HEK293 (cell line): ENCODE measurements at regions not wholly inside any gene's neighbourhood (a gene's known extent, or its start where the extent isn't known, plus 50 kb on each side); places are given as distances from the start of the nearest gene placed in this dataset.

Source experiments
- OSR2 ChIP-seq: fragments of 450-650 bp; formaldehyde crosslinking; IDR thresholded peaks from 2 replicates; pipeline ENCODE4 v1.5.1; 2016; ENCODE audit warnings: missing biosample characterization, missing genetic modification characterization
- PRDM1 ChIP-seq: fragments of 450-650 bp; formaldehyde crosslinking; IDR thresholded peaks from 2 replicates; pipeline ENCODE4; 2016; ENCODE audit warnings: missing biosample characterization, missing genetic modification characterization
- RBAK ChIP-seq: fragments of 450-650 bp; formaldehyde crosslinking; IDR thresholded peaks from 2 replicates; pipeline ENCODE4 v1.5.1; 2016; ENCODE audit warnings: missing biosample characterization, missing genetic modification characterization
- SETDB1 ChIP-seq: IDR thresholded peaks from one replicate; pipeline ENCODE4 v1.6.1; 2017; ENCODE audit warnings: mild to moderate bottlenecking, low read length, moderate library complexity, mixed read lengths; ENCODE audit not compliant: insufficient read length
- ZNF146 ChIP-seq: fragments of 450-650 bp; formaldehyde crosslinking; IDR thresholded peaks from 2 replicates; pipeline ENCODE4 v1.5.1; 2016; ENCODE audit warnings: missing biosample characterization, missing genetic modification characterization
- ZNF155 ChIP-seq: fragments of 450-650 bp; formaldehyde crosslinking; IDR thresholded peaks from 2 replicates; pipeline ENCODE4 v1.5.1; 2016; ENCODE audit warnings: missing biosample characterization, missing genetic modification characterization
- ZNF214 ChIP-seq: fragments of 450-650 bp; formaldehyde crosslinking; IDR thresholded peaks from 2 replicates; pipeline ENCODE4 v1.5.1; 2017; ENCODE audit warnings: missing biosample characterization, mild to moderate bottlenecking, missing genetic modification characterization, borderline replicate concordance
- ZNF341 ChIP-seq: fragments of 450-650 bp; formaldehyde crosslinking; IDR thresholded peaks from 2 replicates; pipeline ENCODE4; 2016; ENCODE audit warnings: low read depth, missing biosample characterization, missing genetic modification characterization
- TF ChIP-seq, protein P1 (sequence below): fragments of 450-650 bp; formaldehyde crosslinking; IDR thresholded peaks from 2 replicates; pipeline ENCODE4 v1.5.1; 2016; ENCODE audit warnings: missing biosample characterization, missing genetic modification characterization
- TF ChIP-seq, protein P2 (sequence below): fragments of 450-650 bp; formaldehyde crosslinking; IDR thresholded peaks from 2 replicates; pipeline ENCODE4 v1.5.1; 2016; ENCODE audit warnings: missing biosample characterization, missing genetic modification characterization
- TF ChIP-seq, protein P3 (sequence below): fragments of 450-650 bp; formaldehyde crosslinking; IDR thresholded peaks from 2 replicates; pipeline ENCODE4 v1.5.1; 2017; ENCODE audit warnings: missing biosample characterization, missing genetic modification characterization
- TF ChIP-seq, protein P4 (sequence below): fragments of 450-650 bp; formaldehyde crosslinking; IDR thresholded peaks from 2 replicates; pipeline ENCODE4 v1.5.1; 2016; ENCODE audit warnings: missing biosample characterization, missing genetic modification characterization
- TF ChIP-seq, protein P5 (sequence below): fragments of 450-650 bp; formaldehyde crosslinking; IDR thresholded peaks from 2 replicates; pipeline ENCODE4 v1.5.1; 2016; ENCODE audit warnings: missing biosample characterization, missing genetic modification characterization, low read depth
- TF ChIP-seq, protein P6 (sequence below): fragments of 450-650 bp; formaldehyde crosslinking; IDR thresholded peaks from 2 replicates; pipeline ENCODE4 v1.5.1; 2016; ENCODE audit warnings: missing biosample characterization, missing genetic modification characterization, low read depth

DNA sequence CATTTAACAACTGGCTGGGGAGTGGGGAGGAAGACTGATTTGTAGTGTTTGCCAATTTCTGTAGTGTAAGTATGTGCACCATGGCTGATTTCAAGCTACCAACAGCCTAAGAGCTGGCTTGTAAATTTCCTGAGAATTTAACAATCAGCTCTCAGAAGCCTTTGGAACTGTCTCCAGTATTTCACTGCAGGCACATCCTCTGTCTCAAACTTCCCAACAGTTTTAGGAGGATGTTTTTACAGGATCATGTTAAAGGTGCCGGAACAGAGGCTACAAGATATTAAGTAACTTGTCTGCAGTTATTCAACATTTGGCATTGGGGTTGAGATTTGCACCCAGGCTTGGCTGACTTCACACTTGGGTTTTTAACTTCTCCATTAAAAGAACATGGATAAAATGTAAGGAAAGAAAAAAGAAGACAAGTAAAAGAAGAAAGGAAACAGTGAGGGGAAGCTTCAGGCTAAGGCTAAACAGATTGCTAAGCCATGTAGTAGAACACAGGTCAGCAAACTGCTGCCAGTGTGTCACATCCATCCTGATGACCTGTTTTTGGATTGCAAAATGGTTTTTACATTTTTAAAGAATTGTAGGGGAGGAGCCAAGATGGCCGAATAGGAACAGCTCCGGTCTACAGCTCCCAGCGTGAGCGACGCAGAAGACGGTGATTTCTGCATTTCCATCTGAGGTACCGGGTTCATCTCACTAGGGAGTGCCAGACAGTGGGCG, 204.8 kb upstream of the SESN3 start:
- TF ChIP-seq ZNF146 (tag by site-specific recombination) = no peak
- TF ChIP-seq ZNF214 (tag by site-specific recombination) = no peak
- no peak for TF ChIP-seq PRDM1 (tag by site-specific recombination)
- TF ChIP-seq, protein P1, sequence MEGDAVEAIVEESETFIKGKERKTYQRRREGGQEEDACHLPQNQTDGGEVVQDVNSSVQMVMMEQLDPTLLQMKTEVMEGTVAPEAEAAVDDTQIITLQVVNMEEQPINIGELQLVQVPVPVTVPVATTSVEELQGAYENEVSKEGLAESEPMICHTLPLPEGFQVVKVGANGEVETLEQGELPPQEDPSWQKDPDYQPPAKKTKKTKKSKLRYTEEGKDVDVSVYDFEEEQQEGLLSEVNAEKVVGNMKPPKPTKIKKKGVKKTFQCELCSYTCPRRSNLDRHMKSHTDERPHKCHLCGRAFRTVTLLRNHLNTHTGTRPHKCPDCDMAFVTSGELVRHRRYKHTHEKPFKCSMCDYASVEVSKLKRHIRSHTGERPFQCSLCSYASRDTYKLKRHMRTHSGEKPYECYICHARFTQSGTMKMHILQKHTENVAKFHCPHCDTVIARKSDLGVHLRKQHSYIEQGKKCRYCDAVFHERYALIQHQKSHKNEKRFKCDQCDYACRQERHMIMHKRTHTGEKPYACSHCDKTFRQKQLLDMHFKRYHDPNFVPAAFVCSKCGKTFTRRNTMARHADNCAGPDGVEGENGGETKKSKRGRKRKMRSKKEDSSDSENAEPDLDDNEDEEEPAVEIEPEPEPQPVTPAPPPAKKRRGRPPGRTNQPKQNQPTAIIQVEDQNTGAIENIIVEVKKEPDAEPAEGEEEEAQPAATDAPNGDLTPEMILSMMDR (tag by site-specific recombination) = no peak
- TF ChIP-seq, protein P2, sequence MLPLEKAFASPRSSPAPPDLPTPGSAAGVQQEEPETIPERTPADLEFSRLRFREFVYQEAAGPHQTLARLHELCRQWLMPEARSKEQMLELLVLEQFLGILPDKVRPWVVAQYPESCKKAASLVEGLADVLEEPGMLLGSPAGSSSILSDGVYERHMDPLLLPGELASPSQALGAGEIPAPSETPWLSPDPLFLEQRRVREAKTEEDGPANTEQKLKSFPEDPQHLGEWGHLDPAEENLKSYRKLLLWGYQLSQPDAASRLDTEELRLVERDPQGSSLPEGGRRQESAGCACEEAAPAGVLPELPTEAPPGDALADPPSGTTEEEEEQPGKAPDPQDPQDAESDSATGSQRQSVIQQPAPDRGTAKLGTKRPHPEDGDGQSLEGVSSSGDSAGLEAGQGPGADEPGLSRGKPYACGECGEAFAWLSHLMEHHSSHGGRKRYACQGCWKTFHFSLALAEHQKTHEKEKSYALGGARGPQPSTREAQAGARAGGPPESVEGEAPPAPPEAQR (tag by site-specific recombination) = no peak
- TF ChIP-seq RBAK (tag by site-specific recombination) = no peak
- TF ChIP-seq, protein P3, sequence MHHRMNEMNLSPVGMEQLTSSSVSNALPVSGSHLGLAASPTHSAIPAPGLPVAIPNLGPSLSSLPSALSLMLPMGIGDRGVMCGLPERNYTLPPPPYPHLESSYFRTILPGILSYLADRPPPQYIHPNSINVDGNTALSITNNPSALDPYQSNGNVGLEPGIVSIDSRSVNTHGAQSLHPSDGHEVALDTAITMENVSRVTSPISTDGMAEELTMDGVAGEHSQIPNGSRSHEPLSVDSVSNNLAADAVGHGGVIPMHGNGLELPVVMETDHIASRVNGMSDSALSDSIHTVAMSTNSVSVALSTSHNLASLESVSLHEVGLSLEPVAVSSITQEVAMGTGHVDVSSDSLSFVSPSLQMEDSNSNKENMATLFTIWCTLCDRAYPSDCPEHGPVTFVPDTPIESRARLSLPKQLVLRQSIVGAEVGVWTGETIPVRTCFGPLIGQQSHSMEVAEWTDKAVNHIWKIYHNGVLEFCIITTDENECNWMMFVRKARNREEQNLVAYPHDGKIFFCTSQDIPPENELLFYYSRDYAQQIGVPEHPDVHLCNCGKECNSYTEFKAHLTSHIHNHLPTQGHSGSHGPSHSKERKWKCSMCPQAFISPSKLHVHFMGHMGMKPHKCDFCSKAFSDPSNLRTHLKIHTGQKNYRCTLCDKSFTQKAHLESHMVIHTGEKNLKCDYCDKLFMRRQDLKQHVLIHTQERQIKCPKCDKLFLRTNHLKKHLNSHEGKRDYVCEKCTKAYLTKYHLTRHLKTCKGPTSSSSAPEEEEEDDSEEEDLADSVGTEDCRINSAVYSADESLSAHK (tag by site-specific recombination) = no peak
- TF ChIP-seq, protein P4, sequence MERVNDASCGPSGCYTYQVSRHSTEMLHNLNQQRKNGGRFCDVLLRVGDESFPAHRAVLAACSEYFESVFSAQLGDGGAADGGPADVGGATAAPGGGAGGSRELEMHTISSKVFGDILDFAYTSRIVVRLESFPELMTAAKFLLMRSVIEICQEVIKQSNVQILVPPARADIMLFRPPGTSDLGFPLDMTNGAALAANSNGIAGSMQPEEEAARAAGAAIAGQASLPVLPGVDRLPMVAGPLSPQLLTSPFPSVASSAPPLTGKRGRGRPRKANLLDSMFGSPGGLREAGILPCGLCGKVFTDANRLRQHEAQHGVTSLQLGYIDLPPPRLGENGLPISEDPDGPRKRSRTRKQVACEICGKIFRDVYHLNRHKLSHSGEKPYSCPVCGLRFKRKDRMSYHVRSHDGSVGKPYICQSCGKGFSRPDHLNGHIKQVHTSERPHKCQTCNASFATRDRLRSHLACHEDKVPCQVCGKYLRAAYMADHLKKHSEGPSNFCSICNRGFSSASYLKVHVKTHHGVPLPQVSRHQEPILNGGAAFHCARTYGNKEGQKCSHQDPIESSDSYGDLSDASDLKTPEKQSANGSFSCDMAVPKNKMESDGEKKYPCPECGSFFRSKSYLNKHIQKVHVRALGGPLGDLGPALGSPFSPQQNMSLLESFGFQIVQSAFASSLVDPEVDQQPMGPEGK (tag by site-specific recombination) = no peak
- TF ChIP-seq, protein P5, sequence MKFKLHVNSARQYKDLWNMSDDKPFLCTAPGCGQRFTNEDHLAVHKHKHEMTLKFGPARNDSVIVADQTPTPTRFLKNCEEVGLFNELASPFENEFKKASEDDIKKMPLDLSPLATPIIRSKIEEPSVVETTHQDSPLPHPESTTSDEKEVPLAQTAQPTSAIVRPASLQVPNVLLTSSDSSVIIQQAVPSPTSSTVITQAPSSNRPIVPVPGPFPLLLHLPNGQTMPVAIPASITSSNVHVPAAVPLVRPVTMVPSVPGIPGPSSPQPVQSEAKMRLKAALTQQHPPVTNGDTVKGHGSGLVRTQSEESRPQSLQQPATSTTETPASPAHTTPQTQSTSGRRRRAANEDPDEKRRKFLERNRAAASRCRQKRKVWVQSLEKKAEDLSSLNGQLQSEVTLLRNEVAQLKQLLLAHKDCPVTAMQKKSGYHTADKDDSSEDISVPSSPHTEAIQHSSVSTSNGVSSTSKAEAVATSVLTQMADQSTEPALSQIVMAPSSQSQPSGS (tag by site-specific recombination) = no peak
- TF ChIP-seq ZNF341 (tag by site-specific recombination) = no peak
- TF ChIP-seq, protein P6, sequence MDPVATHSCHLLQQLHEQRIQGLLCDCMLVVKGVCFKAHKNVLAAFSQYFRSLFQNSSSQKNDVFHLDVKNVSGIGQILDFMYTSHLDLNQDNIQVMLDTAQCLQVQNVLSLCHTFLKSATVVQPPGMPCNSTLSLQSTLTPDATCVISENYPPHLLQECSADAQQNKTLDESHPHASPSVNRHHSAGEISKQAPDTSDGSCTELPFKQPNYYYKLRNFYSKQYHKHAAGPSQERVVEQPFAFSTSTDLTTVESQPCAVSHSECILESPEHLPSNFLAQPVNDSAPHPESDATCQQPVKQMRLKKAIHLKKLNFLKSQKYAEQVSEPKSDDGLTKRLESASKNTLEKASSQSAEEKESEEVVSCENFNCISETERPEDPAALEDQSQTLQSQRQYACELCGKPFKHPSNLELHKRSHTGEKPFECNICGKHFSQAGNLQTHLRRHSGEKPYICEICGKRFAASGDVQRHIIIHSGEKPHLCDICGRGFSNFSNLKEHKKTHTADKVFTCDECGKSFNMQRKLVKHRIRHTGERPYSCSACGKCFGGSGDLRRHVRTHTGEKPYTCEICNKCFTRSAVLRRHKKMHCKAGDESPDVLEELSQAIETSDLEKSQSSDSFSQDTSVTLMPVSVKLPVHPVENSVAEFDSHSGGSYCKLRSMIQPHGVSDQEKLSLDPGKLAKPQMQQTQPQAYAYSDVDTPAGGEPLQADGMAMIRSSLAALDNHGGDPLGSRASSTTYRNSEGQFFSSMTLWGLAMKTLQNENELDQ (tag by site-specific recombination) = no peak
- no peak for TF ChIP-seq ZNF155 (tag by site-specific recombination)
- no peak for TF ChIP-seq SETDB1
- TF ChIP-seq OSR2 (tag by site-specific recombination) = no peak
